Suprapubic skin (tissue), 4 donors: ENCODE measurements at regions not wholly inside any gene's neighbourhood (a gene's known extent, or its start where the extent isn't known, plus 50 kb on each side); places are given as distances from the start of the nearest gene placed in this dataset.

Experiments used
- DNase-seq, 2 donors: peaks; one replicate each; pipeline ENCODE4 v3.0.0-alpha.2; 2019; ENCODE audit warnings: low spot score in 2 of 2
- H3K27ac ChIP-seq: fragments of 200-600 bp; sonication (generic); one replicate; pipeline ENCODE4 v1.5.1; 2019
- H3K27me3 ChIP-seq: fragments of 200-600 bp; sonication (generic); one replicate; pipeline ENCODE4 v1.5.1; 2019
- H3K36me3 ChIP-seq: fragments of 200-600 bp; sonication (generic); one replicate; pipeline ENCODE4 v1.5.1; 2019
- H3K4me1 ChIP-seq: fragments of 200-600 bp; sonication (generic); one replicate; pipeline ENCODE4 v1.5.1; 2019
- H3K4me3 ChIP-seq: fragments of 200-600 bp; sonication (generic); one replicate; pipeline ENCODE4 v1.5.1; 2019; ENCODE audit warnings: mild to moderate bottlenecking
- H3K9me3 ChIP-seq: fragments of 200-600 bp; sonication (generic); one replicate; pipeline ENCODE4 v1.5.1; 2019
- EP300 ChIP-seq: sonication (generic); formaldehyde crosslinking; IDR thresholded peaks from one replicate; pipeline ENCODE4 v1.6.1; 2017; ENCODE audit warnings: antibody characterized with exemption
- POLR2A ChIP-seq, 2 donors: fragments of 450-650 bp; IDR thresholded peaks; one replicate each; pipeline ENCODE4 v1.6.1; 2017; ENCODE audit warnings: antibody characterized with exemption in 2 of 2, mild to moderate bottlenecking in 2 of 2, moderate library complexity in 2 of 2
- POLR2AphosphoS5 ChIP-seq, 3 donors: sonication (generic); formaldehyde crosslinking; IDR thresholded peaks; one replicate each; pipeline ENCODE4 v1.6.1; 2017; ENCODE audit warnings: antibody characterized with exemption in 3 of 3
- WGBS: methylation state at CpG from one replicate; pipeline ENCODE4 v1.1.5; 2018; 5-methylcytosine and 5-hydroxymethylcytosine counted together
- TF ChIP-seq, protein P1 (sequence below), 2 donors: fragments of 200-600 bp in 1 of 2; fragments of 450-650 bp in 1 of 2; sonication (generic) in 1 of 2; IDR thresholded peaks; one replicate each; pipeline ENCODE4 v1.5.1; 2016 to 2019; ENCODE audit warnings: antibody characterized with exemption in 2 of 2, mild to moderate bottlenecking in 1 of 2, moderate library complexity in 1 of 2

DNA sequence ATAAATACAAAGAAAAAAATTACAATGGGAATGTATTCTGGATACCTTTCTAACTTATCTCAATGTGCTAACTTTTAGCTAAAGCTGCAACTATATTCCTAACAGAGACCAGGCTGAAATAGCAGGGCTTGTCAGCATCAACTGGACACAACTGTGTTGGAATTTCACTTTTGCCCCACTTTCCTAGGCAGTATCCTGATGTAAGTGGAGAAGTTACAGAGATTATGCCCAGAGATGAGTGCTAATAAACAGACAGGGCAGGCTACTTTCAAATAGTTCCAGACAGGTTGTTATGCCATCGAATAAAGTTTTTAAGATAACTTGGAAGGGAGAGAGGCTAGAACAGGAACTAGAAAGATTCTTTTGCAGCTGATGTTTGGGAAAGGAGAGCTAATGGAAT is 201.9 kb downstream of the KCTD12 start:
- 77% methylated on average over 1 of the region's 1 CpG for WGBS
- H3K4me3 ChIP-seq, result no peak overlapping the region
- H3K4me1 ChIP-seq, result no peaks in the 10 kb centered on the region
- TF ChIP-seq POLR2A (IDR thresholded peaks at IDR 0.05) (no peak), POLR2AphosphoS5 (IDR thresholded peaks at IDR 0.05) (no peak), EP300 (no peak)
- TF ChIP-seq, protein P1, sequence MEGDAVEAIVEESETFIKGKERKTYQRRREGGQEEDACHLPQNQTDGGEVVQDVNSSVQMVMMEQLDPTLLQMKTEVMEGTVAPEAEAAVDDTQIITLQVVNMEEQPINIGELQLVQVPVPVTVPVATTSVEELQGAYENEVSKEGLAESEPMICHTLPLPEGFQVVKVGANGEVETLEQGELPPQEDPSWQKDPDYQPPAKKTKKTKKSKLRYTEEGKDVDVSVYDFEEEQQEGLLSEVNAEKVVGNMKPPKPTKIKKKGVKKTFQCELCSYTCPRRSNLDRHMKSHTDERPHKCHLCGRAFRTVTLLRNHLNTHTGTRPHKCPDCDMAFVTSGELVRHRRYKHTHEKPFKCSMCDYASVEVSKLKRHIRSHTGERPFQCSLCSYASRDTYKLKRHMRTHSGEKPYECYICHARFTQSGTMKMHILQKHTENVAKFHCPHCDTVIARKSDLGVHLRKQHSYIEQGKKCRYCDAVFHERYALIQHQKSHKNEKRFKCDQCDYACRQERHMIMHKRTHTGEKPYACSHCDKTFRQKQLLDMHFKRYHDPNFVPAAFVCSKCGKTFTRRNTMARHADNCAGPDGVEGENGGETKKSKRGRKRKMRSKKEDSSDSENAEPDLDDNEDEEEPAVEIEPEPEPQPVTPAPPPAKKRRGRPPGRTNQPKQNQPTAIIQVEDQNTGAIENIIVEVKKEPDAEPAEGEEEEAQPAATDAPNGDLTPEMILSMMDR (IDR thresholded peaks at IDR 0.05), result no peak
- H3K36me3 ChIP-seq, result no peaks in the 10 kb centered on the region
- no peaks in the 10 kb centered on the region for H3K27me3 ChIP-seq
- H3K27ac ChIP-seq, result no peak overlapping the region
- H3K9me3 ChIP-seq, result no peaks in the 10 kb centered on the region
- no peak for DNase-seq

DNA sequence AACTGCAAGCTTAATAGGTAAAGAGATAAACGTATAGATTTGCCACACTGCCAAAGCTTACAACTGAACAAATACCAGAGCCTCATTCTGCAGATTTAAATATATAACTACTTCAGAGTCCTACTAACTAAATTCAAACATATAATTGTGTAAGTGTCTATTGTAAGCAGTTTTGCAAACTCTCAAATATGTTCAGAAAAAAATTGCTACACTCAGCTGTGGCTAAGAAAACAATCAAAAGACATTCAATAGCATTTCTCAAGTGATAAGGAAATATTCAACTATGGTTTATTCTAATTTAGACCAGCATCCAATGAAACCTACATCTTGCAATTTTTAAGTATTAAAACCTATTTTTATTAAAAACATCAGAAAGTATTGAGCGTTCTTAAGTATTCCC is 202.4 kb downstream of the KCTD12 start:
- DNase-seq, result no peak

DNA sequence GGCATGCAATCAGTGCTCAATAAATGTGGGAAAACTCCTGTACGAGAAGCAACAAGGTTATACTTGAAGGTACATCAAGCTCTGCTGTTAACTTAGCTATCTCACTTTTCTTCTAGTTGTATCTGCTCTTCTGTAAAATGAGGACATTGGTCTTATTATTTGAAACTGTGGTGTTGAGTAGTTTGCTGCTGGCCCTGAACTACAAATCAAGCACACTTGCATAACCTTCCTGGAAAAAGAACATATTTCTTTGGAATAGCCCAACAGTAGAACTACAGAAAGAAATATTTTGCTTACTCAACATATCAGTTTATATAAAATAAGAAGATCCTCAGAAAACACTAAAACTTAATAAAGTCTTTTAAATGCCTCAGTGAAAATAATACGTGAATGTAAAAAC is 203.0 kb downstream of the KCTD12 start:
- TF ChIP-seq, protein P1 (IDR thresholded peaks at IDR 0.05), result no peak
- TF ChIP-seq EP300, result no peak
- no peak for TF ChIP-seq POLR2AphosphoS5 (IDR thresholded peaks at IDR 0.05)
- no peak for TF ChIP-seq POLR2A (IDR thresholded peaks at IDR 0.05)
- 93% methylated on average over 2 of the region's 2 CpGs for whole genome bisulfite sequencing

More for the DNA sequence above, 202.4 kb downstream of the KCTD12 start:
- H3K4me1 ChIP-seq, result no peaks in the 10 kb centered on the region
- no peak overlapping the region for H3K4me3 ChIP-seq
- H3K9me3 ChIP-seq, result no peaks in the 10 kb centered on the region
- WGBS, result 75% methylated on average over 2 of the region's 2 CpGs
- H3K27ac ChIP-seq, result no peak overlapping the region
- no peaks in the 10 kb centered on the region for H3K27me3 ChIP-seq
- no peak for TF ChIP-seq EP300
- no peak for TF ChIP-seq POLR2AphosphoS5 (IDR thresholded peaks at IDR 0.05)
- TF ChIP-seq, protein P1 (IDR thresholded peaks at IDR 0.05), result no peak
- TF ChIP-seq POLR2A (IDR thresholded peaks at IDR 0.05), result no peak
- H3K36me3 ChIP-seq, result no peaks in the 10 kb centered on the region

DNA sequence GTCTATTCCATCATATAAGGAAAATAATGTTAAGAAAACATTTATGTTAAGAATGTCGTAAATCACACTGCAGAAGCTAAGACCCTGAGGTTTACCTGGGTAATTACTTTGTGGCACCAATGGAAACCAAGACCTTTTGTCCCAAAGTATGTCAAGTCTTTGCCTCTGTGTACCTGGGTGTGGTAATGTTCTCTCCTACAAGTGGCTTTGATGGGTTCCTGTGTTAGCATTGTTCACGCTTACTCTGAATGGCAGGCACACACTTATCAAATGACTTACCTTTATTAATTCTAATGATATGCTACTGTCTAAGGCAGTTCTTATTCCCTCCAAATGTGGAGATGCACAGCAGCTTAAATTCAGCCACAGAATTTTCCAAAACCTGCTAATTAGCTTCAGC is 206.1 kb downstream of the KCTD12 start:
- Histone ChIP-seq H3K27me3 (no peaks in the 10 kb centered on the region), H3K27ac (no peak overlapping the region), H3K36me3 (no peaks in the 10 kb centered on the region), H3K4me1 (no peaks in the 10 kb centered on the region), H3K4me3 (no peak overlapping the region), H3K9me3 (no peaks in the 10 kb centered on the region)
- no peak for TF ChIP-seq EP300
- TF ChIP-seq POLR2AphosphoS5 (IDR thresholded peaks at IDR 0.05), result no peak
- no peak for TF ChIP-seq POLR2A (IDR thresholded peaks at IDR 0.05)
- TF ChIP-seq, protein P1 (IDR thresholded peaks at IDR 0.05), result no peak
- 68% methylated on average over 2 of the region's 2 CpGs for WGBS
- DNase-seq, result no peak

More for the DNA sequence above, 203.0 kb downstream of the KCTD12 start:
- H3K27ac ChIP-seq, result no peak overlapping the region
- H3K9me3 ChIP-seq, result no peaks in the 10 kb centered on the region
- H3K27me3 ChIP-seq, result no peaks in the 10 kb centered on the region
- H3K36me3 ChIP-seq, result no peaks in the 10 kb centered on the region
- H3K4me3 ChIP-seq, result no peak overlapping the region
- DNase-seq, result no peak
- H3K4me1 ChIP-seq, result no peaks in the 10 kb centered on the region

DNA sequence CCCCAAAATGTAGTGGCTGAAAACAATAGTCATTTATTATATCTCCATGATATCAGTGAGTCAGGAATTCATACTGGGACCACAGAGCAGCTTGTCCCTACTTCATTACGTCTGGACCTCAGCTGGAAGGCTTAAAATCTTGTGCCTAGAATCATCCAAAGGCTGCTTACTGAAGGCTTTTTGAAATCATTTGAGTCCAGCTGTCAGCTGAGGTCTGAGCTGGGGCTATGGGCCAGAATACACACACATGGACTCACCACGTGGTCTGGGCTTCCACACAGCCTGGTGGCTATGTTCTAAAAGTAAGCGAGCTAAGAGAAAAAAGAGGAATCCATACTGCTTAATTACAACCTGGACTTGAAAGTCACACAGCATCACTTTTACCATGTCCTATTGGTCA is 209.2 kb downstream of the KCTD12 start:
- Histone ChIP-seq H3K36me3 (no peaks in the 10 kb centered on the region), H3K4me1 (no peaks in the 10 kb centered on the region), H3K27me3 (no peaks in the 10 kb centered on the region), H3K27ac (no peak overlapping the region), H3K9me3 (no peaks in the 10 kb centered on the region), H3K4me3 (no peak overlapping the region)
- no peak for DNase-seq
- TF ChIP-seq, protein P1 (IDR thresholded peaks at IDR 0.05), result no peak
- no peak for TF ChIP-seq POLR2AphosphoS5 (IDR thresholded peaks at IDR 0.05)
- TF ChIP-seq EP300, result no peak
- TF ChIP-seq POLR2A (IDR thresholded peaks at IDR 0.05), result no peak
- 64% methylated on average over 3 of the region's 3 CpGs for WGBS
